Glomerular endothelial cell (primary cell): ENCODE measurements at regions not wholly inside any gene's neighbourhood (a gene's known extent, or its start where the extent isn't known, plus 50 kb on each side); places are given as distances from the start of the nearest gene placed in this dataset.

Source experiments
- DNase-seq: peaks from one replicate; pipeline ENCODE4 v3.0.0-alpha.2; 2011; ENCODE audit warnings: low read depth, low spot score; ENCODE audit errors: extremely low read depth

- no peak for DNase-seq
Measured at GRCh38 chr5:93076096-93076495, 504.9 kb downstream of the NR2F1-AS1 start.

DNA sequence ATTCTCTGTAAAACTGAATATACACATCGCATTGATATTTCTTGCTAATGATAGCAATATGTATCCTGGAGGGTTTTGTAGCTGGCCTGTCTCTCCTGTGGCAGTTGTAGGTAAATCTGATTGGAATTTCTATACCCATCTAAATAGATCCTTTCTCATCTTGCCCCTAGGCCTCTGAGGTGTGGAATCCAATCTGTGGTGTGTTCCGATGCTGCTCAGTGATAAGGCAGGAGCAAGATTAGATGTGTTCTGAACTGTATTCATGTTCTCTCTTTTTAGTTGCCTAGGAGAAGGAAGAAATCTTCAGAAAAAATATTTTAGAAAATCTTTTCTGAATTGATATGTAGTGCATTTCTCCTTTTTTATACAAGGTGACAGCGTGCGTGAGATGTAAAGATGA is 507.5 kb downstream of the NR2F1-AS1 start:
- no peak for DNase-seq

- DNase-seq: no peak
Measured at GRCh38 chr5:93072831-93073459, 508.1 kb downstream of the NR2F1-AS1 start.

DNA sequence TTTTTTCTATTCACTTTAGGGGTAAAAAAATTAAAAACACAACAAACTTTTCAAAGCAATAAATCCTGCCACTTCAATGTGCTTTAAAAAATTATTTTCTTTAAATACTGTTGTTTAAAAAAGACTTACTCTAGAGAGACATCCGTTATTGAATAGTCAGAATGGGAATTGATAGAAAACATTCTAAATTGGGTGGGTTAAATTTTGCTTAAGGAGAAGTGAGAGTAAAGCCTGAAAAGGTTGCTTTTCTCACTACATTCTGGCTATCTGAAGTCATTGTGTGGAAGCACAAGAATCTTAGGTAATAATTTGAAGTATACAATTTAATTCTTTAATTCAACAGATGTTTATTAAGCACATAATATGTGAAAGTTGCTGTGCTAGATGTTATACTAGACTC is 509.3 kb downstream of the NR2F1-AS1 start:
- no peak for DNase-seq

DNA sequence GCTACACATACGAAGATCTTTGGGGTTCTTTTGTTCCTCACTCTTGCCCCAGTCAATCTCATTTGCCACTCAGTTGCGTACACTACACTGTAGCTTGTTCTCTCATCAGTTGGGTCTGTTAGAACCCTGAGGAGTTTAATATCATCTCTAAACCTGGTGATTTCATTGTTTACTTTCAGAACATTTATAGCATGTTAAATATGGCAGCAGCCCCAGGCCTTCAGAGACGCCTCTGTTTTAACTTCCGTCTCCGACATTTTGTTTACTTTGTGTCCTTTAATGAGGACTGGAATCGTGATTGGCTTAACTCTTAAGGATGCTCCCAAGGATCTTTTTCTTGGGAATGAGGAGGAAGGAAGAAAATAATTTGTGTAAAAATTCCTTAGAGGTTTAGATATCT is 510.1 kb downstream of the NR2F1-AS1 start:
- DNase-seq: no peak

DNA sequence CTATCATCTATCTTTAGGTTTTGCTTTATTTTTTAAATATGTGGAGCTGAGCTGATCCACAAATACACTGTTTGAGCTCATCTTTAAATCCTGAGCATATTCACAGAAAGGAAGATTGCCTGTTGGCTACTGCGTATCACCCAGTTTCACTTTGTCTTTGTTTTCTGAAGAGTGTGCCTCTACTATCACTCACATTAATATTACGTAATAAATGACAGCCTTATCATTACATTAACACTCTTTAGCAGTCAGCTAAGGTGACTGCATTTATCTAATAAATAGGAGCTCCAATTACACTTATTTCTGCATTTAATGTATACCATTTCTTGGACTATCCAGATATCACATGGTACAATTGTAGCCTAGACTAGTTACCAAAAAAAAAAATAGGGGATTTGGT is 511.7 kb downstream of the NR2F1-AS1 start:
- no peak for DNase-seq

GRCh38 chr5:93062548-93062947 is 518.5 kb downstream of the NR2F1-AS1 start:
- no peak for DNase-seq

DNA sequence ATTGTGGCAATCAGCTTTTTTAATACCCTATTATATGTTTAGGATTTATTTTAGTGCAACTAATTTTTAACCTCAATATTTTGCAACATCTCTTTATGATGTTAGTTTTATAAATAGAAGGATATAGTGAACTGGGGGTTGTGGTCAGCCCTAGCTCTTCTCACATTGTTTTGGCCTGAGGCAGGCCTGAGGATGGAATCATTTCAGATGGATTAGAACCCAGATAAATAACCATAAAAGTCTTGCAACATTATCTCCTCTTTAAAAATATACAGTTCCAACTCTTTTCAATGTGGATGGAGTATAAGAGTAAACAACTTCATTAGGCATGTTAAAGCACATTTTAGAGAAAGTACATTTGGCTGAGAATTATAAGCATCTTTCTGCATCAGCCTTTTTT is 522.7 kb downstream of the NR2F1-AS1 start:
- DNase-seq: no peak

DNA sequence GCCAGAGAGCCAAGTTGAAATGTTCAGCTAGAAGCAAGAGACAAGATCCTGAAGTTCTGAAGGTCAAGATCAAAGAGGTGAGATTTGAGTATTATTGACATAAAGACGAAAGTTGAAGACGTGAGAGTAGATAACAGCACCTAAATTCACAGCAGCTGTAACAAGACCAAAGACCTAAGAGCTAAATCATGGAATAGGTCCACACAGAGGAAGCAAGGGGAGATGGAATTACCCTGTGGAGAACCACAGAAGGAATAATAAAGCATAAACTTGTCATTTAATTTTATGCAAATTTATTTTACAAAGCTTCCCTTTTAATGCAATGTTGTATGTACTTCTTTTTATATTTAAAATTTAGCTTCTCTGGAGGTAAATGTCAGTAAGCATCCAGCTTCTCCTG is 523.7 kb downstream of the NR2F1-AS1 start:
- no peak for DNase-seq

DNA sequence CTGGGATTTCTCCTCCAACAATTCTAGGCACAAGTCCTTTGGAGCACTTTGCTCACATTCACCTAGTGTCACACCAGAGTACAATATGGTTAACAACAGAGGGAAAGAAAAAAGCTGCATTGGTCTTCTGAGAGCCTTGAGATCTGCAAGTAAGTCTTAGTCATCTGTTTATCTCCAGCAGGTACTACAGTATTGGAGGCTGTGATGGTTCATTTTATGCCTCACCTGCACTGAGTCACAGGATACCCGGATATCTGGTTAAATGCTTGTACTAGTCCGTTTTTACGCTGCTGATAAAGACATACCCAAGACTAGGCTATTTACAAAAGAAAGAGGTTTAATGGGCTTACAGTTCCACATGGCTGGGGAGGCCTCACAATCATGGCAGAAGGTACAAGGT is 525.0 kb downstream of the NR2F1-AS1 start:
- no peak for DNase-seq

- no peak for DNase-seq
Measured at GRCh38 chr5:93055561-93055960, 525.5 kb downstream of the NR2F1-AS1 start.

GRCh38 chr5:93054424-93055163 is 526.4 kb downstream of the NR2F1-AS1 start:
- no peak for DNase-seq

DNA sequence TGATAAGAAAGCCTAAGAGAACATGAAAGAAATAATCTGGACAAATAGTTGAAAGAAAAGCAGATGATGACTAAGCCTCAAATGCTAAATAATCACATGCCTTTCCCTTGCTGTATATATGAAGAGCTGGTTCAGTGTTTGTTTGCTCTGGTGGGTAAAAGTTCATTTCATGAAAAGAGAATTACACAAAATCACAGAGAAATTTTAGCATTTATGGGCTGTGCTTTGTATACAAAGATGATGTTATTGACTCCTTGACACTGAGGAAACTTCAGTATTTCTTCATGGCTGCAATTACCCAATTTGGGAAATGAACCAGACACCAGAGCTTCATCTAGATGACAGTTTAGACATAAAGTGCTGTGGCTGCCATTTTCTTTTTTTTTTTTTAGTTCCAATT is 527.2 kb downstream of the NR2F1-AS1 start:
- DNase-seq: no peak

DNA sequence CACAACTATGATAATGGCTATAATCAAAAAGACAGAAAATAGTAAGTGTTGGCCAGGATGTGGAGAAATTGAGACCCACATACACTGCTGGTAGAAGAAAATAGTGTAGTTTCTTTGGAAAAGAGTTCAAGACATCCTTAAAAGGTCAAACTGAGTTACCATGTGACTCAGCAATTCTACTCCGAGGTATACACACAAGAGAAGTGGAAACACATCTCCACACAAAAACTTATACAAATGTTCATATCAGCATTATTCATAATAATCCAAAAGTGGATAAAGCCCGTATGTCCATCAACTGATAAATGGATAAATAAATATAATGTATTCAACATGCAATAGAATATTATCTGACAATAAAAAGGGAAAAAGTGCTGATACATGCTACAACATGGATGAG is 532.2 kb downstream of the NR2F1-AS1 start:
- DNase-seq: no peak

- DNase-seq: no peak
Measured at GRCh38 chr5:93044859-93045666, 536.0 kb downstream of the NR2F1-AS1 start.

- no peak for DNase-seq
Measured at GRCh38 chr5:93039888-93040287, 541.1 kb downstream of the NR2F1-AS1 start.

DNA sequence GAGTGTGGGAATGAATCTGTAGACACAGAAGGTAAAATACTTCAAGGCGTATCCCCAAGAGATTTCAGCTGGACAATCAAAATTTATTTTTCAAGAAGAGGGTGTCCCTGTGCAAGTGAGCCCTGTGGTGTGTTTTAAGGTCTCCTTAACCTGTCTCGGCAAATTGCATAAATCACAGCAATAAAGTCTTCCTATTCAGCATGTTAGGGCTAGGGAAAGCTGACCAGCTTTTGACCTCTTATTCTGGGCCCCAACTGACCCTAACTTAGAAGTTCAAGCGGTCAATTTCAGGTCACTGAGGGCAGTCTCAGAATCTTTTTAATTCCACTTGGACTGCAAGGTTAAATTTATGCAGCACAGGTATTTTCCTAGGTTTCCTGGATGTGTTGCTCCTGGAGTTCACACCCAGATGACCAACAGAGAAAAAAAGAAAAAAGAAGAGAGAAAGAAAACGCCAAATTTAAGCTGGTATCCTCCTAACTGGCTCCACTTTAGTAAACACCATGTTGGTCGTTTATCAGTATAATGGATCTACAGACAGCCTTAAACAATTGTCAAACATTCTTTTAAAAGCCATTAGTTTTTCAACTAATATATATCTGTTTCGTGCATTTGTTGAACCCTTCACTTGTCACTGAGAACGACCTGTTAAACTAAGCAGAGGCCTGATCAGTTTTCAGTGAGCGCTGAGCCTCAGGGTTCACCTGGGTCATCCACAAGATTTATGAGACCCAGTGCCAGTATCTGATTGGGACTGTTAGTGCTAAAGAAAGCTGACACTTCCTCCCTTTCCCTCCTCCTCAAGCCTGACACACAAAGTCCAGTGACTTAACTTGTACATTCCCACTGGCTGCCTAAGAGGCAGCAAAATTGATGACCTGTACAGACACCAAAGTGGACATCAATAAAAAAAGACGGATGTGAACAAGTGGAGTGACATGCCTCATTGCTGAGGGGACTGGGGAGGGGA is 546.1 kb downstream of the NR2F1-AS1 start:
- DNase-seq: no peak

DNA sequence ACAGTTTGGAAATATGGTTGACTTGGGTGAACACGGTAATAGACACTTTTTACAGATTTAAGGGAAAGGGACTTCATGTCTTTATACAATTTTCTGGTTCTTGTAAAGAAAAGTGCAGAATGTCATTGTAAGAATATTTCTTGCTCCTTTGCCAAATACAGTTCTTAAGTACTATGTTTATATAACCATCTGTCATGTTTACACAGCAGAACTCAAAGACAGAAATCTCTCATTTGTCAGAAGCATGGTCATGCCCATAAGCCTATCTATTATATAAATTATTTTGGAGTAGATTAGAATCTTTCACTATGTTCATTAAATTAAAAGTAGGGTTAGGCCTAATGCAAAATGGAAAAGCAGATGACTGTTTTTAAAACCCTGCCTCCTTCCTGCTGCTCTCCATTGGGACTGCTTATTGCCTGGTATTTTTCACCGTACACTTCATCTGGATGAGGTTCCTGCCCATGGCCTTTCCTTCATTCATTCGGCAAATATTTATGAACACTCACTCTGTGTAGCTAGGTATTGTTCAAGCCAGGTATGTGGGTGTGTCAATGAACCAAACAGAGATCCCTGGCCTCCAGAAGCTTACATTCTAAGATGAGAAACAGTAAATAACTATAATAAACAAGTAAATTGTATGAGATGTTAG is 558.1 kb downstream of the NR2F1-AS1 start:
- no peak for DNase-seq

DNA sequence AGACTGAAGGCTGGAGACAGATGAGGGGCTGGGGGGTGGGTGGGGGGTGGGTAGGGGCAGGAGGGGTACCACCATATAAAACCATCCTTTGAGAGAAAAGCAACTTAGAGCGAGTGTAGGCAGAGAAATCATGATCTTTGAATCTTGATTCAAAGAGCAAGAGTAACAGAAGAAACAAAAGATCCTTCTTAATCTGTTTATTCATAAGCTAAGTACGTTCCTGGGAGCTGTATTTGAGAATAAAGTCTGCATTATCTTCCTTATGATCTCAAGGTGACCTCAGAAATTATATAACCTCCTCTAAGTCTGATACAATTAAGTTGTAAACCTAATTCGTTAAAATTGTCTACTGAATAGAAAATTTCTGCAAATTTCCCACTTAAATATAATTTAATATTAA is 558.8 kb downstream of the NR2F1-AS1 start:
- no peak for DNase-seq

DNA sequence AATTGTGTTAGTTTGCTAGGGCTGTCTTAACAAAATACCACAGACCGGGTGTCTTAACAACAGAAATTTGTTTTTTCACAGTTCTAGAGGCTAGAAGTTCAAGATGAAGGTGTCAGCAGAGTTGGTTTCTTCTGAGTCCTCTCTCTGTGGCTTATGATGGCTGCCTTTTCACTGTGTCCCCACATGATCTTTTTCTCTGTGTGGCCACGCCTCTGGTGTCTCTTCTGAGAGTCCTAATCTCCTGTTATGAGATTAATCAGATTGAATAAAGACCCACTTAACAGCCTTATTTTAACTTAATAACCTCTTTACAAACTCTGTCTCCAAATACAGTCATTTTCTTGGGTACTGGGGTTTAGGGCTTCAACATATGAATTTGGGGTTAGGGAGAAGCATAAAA is 561.1 kb downstream of the NR2F1-AS1 start:
- no peak for DNase-seq
